ENCODE measurements at regions not wholly inside any gene's neighbourhood (a gene's known extent, or its start where the extent isn't known, plus 50 kb on each side); places are given as distances from the start of the nearest gene placed in this dataset.

- TF ChIP-seq TCF4 (CRISPR knock-in tag; IDR thresholded peaks at IDR 0.05; ENCODE audit: borderline replicate concordance), result no peak
- no peak for TF ChIP-seq CREB5 (CRISPR knock-in tag; IDR thresholded peaks at IDR 0.05; ENCODE audit: low read depth)
- TF ChIP-seq, protein P1, sequence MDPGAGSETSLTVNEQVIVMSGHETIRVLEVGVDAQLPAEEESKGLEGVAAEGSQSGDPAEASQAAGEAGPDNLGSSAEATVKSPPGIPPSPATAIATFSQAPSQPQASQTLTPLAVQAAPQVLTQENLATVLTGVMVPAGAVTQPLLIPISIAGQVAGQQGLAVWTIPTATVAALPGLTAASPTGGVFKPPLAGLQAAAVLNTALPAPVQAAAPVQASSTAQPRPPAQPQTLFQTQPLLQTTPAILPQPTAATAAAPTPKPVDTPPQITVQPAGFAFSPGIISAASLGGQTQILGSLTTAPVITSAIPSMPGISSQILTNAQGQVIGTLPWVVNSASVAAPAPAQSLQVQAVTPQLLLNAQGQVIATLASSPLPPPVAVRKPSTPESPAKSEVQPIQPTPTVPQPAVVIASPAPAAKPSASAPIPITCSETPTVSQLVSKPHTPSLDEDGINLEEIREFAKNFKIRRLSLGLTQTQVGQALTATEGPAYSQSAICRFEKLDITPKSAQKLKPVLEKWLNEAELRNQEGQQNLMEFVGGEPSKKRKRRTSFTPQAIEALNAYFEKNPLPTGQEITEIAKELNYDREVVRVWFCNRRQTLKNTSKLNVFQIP (CRISPR knock-in tag; IDR thresholded peaks at IDR 0.05; ENCODE audit: borderline replicate concordance, low read depth), result no peak
- TF ChIP-seq, protein P2, sequence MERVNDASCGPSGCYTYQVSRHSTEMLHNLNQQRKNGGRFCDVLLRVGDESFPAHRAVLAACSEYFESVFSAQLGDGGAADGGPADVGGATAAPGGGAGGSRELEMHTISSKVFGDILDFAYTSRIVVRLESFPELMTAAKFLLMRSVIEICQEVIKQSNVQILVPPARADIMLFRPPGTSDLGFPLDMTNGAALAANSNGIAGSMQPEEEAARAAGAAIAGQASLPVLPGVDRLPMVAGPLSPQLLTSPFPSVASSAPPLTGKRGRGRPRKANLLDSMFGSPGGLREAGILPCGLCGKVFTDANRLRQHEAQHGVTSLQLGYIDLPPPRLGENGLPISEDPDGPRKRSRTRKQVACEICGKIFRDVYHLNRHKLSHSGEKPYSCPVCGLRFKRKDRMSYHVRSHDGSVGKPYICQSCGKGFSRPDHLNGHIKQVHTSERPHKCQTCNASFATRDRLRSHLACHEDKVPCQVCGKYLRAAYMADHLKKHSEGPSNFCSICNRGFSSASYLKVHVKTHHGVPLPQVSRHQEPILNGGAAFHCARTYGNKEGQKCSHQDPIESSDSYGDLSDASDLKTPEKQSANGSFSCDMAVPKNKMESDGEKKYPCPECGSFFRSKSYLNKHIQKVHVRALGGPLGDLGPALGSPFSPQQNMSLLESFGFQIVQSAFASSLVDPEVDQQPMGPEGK (CRISPR knock-in tag; IDR thresholded peaks at IDR 0.05; ENCODE audit: borderline replicate concordance), result no peak
- no peak for TF ChIP-seq ZNF70 (CRISPR knock-in tag; IDR thresholded peaks at IDR 0.05)
- no peak for TF ChIP-seq ZC3H10 (CRISPR knock-in tag; IDR thresholded peaks at IDR 0.05)
- no peak for TF ChIP-seq ZNF8 (CRISPR knock-in tag; IDR thresholded peaks at IDR 0.05)
- no peak for TF ChIP-seq CSDC2 (CRISPR knock-in tag; IDR thresholded peaks at IDR 0.05)
- TF ChIP-seq ARNTL (CRISPR knock-in tag; IDR thresholded peaks at IDR 0.05; ENCODE audit: borderline replicate concordance, low read depth), result no peak
- no peak for TF ChIP-seq TOX (CRISPR knock-in tag; IDR thresholded peaks at IDR 0.05; ENCODE audit: borderline replicate concordance)
- TF ChIP-seq CSRNP3 (CRISPR knock-in tag; IDR thresholded peaks at IDR 0.05), result no peak
- TF ChIP-seq, protein P3, sequence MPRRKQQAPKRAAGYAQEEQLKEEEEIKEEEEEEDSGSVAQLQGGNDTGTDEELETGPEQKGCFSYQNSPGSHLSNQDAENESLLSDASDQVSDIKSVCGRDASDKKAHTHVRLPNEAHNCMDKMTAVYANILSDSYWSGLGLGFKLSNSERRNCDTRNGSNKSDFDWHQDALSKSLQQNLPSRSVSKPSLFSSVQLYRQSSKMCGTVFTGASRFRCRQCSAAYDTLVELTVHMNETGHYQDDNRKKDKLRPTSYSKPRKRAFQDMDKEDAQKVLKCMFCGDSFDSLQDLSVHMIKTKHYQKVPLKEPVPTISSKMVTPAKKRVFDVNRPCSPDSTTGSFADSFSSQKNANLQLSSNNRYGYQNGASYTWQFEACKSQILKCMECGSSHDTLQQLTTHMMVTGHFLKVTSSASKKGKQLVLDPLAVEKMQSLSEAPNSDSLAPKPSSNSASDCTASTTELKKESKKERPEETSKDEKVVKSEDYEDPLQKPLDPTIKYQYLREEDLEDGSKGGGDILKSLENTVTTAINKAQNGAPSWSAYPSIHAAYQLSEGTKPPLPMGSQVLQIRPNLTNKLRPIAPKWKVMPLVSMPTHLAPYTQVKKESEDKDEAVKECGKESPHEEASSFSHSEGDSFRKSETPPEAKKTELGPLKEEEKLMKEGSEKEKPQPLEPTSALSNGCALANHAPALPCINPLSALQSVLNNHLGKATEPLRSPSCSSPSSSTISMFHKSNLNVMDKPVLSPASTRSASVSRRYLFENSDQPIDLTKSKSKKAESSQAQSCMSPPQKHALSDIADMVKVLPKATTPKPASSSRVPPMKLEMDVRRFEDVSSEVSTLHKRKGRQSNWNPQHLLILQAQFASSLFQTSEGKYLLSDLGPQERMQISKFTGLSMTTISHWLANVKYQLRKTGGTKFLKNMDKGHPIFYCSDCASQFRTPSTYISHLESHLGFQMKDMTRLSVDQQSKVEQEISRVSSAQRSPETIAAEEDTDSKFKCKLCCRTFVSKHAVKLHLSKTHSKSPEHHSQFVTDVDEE (CRISPR knock-in tag; IDR thresholded peaks at IDR 0.05), result no peak
- TF ChIP-seq BACH2 (CRISPR knock-in tag; IDR thresholded peaks at IDR 0.05; ENCODE audit: borderline replicate concordance), result no peak
Measured at GRCh38 chr5:145375521-145375920, 459.6 kb downstream of the PRELID2 start.
